ENCODE measurements at regions not wholly inside any gene's neighbourhood (a gene's known extent, or its start where the extent isn't known, plus 50 kb on each side); places are given as distances from the start of the nearest gene placed in this dataset.

DNA sequence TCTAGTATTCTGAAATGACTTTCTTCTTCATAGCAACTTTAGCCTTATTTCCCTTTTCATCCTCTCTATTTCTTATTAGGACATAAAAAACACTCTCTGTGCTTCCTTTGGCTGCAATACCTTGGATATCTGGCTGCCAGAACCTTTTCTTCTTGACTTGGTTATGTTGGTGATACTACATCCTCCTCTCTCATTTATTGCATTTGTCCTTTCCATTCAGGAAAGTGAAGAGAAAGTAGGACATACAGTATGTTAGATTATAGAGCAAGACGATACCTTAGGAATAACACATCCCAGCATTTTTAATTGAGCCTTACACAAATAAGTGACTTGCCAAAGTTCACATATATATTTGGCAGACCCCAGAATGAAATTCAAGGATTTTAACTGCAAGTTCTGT is 210.1 kb upstream of the PPP1R3A start:
- TF ChIP-seq, protein P1, sequence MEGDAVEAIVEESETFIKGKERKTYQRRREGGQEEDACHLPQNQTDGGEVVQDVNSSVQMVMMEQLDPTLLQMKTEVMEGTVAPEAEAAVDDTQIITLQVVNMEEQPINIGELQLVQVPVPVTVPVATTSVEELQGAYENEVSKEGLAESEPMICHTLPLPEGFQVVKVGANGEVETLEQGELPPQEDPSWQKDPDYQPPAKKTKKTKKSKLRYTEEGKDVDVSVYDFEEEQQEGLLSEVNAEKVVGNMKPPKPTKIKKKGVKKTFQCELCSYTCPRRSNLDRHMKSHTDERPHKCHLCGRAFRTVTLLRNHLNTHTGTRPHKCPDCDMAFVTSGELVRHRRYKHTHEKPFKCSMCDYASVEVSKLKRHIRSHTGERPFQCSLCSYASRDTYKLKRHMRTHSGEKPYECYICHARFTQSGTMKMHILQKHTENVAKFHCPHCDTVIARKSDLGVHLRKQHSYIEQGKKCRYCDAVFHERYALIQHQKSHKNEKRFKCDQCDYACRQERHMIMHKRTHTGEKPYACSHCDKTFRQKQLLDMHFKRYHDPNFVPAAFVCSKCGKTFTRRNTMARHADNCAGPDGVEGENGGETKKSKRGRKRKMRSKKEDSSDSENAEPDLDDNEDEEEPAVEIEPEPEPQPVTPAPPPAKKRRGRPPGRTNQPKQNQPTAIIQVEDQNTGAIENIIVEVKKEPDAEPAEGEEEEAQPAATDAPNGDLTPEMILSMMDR (conservative IDR thresholded peaks at IDR 0.05 in 1 of 2, IDR thresholded peaks at IDR 0.05 in 1 of 2; ENCODE audit: extremely low read depth in 1 of 2, insufficient read depth in 1 of 2, low read depth in 1 of 2, low read length in 2 of 2): no peak
- no peak for TF ChIP-seq EZH2 (IDR thresholded peaks at IDR 0.05; ENCODE audit: borderline replicate concordance, low read length)
